ENCODE measurements at regions not wholly inside any gene's neighbourhood (a gene's known extent, or its start where the extent isn't known, plus 50 kb on each side); places are given as distances from the start of the nearest gene placed in this dataset.

DNA sequence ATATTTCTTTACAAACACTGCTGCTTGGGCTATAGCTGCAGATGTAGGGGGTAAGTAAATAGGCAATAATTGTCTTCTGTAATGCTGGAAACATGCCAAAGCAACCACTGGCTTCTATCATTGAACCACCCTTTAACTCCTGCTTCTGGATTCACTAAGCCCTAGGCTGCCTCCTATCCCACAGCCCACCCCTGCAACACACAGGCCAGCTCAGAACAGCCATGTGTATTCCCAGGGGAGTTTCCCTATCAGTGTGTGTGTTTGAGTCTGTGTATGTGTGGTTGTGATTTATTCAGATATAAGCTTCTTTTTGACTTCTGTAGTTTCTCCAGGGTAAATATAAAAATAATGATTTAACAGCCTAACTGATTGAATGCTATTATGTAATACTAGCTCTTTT is 291.3 kb downstream of the PCDH10 start:
- TF ChIP-seq, protein P1, sequence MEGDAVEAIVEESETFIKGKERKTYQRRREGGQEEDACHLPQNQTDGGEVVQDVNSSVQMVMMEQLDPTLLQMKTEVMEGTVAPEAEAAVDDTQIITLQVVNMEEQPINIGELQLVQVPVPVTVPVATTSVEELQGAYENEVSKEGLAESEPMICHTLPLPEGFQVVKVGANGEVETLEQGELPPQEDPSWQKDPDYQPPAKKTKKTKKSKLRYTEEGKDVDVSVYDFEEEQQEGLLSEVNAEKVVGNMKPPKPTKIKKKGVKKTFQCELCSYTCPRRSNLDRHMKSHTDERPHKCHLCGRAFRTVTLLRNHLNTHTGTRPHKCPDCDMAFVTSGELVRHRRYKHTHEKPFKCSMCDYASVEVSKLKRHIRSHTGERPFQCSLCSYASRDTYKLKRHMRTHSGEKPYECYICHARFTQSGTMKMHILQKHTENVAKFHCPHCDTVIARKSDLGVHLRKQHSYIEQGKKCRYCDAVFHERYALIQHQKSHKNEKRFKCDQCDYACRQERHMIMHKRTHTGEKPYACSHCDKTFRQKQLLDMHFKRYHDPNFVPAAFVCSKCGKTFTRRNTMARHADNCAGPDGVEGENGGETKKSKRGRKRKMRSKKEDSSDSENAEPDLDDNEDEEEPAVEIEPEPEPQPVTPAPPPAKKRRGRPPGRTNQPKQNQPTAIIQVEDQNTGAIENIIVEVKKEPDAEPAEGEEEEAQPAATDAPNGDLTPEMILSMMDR (IDR thresholded peaks at IDR 0.05), result no peak
- TF ChIP-seq, protein P2, sequence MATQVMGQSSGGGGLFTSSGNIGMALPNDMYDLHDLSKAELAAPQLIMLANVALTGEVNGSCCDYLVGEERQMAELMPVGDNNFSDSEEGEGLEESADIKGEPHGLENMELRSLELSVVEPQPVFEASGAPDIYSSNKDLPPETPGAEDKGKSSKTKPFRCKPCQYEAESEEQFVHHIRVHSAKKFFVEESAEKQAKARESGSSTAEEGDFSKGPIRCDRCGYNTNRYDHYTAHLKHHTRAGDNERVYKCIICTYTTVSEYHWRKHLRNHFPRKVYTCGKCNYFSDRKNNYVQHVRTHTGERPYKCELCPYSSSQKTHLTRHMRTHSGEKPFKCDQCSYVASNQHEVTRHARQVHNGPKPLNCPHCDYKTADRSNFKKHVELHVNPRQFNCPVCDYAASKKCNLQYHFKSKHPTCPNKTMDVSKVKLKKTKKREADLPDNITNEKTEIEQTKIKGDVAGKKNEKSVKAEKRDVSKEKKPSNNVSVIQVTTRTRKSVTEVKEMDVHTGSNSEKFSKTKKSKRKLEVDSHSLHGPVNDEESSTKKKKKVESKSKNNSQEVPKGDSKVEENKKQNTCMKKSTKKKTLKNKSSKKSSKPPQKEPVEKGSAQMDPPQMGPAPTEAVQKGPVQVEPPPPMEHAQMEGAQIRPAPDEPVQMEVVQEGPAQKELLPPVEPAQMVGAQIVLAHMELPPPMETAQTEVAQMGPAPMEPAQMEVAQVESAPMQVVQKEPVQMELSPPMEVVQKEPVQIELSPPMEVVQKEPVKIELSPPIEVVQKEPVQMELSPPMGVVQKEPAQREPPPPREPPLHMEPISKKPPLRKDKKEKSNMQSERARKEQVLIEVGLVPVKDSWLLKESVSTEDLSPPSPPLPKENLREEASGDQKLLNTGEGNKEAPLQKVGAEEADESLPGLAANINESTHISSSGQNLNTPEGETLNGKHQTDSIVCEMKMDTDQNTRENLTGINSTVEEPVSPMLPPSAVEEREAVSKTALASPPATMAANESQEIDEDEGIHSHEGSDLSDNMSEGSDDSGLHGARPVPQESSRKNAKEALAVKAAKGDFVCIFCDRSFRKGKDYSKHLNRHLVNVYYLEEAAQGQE (IDR thresholded peaks at IDR 0.05; ENCODE audit: insufficient read depth in 1 of 2, low read depth in 2 of 2, low read length in 1 of 2), result no peak
- TF ChIP-seq POLR2AphosphoS5 (IDR thresholded peaks at IDR 0.05; ENCODE audit: low read depth, low read length) (no peak), TCF7L2 (IDR thresholded peaks at IDR 0.05; ENCODE audit: low read depth, low read length) (no peak), SIN3A (IDR thresholded peaks at IDR 0.05; ENCODE audit: borderline replicate concordance, insufficient read depth, low read depth, low read length) (no peak)

All from Panc1 (cell line).